A673 (cell line): ENCODE measurements at regions not wholly inside any gene's neighbourhood (a gene's known extent, or its start where the extent isn't known, plus 50 kb on each side); places are given as distances from the start of the nearest gene placed in this dataset.

Experiments used
- BruUV-seq: library from RNA; stranded (reverse); fragments of 400-500 nt; replicated peaks from 2 replicates; lab custom pipeline; 2021; lab: Mats Ljungman, UMichigan
- CTCF ChIA-PET: fragments of 300-600 bp; sonication (Branson Sonifier 250); formaldehyde crosslinking; loops from one replicate; lab custom pipeline; 2022; ENCODE audit warnings: antibody characterized with exemption; lab: Charles Lee
- POLR2A ChIA-PET: fragments of 300-600 bp; sonication (Branson Sonifier 250); formaldehyde crosslinking; loops from one replicate; lab custom pipeline; 2022; ENCODE audit warnings: antibody characterized with exemption; ENCODE audit not compliant: low non-redundant PET; lab: Charles Lee
- DNase-seq: peaks from one replicate; pipeline ENCODE4 v3.0.0-alpha.2; 2015; ENCODE audit warnings: low spot score
- H3K27ac ChIP-seq: fragments of 200-600 bp; sonication (generic); 2 replicates; pipeline ENCODE4 v1.5.1; 2016; ENCODE audit warnings: mixed run types, low read depth, mild to moderate bottlenecking, mixed read lengths, antibody characterized with exemption, low read length; ENCODE audit not compliant: poor library complexity, severe bottlenecking
- H3K27me3 ChIP-seq: fragments of 200-600 bp; sonication (generic); replicated peaks from 2 replicates; pipeline ENCODE4 v1.6.1; 2017; ENCODE audit warnings: mixed run types, low read depth, mild to moderate bottlenecking, mixed read lengths, antibody characterized with exemption, low read length; ENCODE audit not compliant: insufficient read depth, poor library complexity
- H3K36me3 ChIP-seq: fragments of 200-600 bp; sonication (generic); 2 replicates; pipeline ENCODE4 v1.6.1; 2016; ENCODE audit warnings: mixed run types, mild to moderate bottlenecking, mixed read lengths, antibody characterized with exemption, low read length; ENCODE audit not compliant: insufficient read depth, poor library complexity, severe bottlenecking
- H3K4me1 ChIP-seq: fragments of 200-600 bp; sonication (generic); 2 replicates; pipeline ENCODE4 v1.6.1; 2017; ENCODE audit warnings: mixed run types, mild to moderate bottlenecking, mixed read lengths, antibody characterized with exemption, low read length; ENCODE audit not compliant: insufficient read depth, poor library complexity, severe bottlenecking
- H3K4me3 ChIP-seq: fragments of 200-600 bp; sonication (generic); 2 replicates; pipeline ENCODE4 v1.5.1; 2016; ENCODE audit warnings: low read depth, mixed run types, mild to moderate bottlenecking, mixed read lengths, low read length; ENCODE audit not compliant: poor library complexity, severe bottlenecking
- H3K9me3 ChIP-seq: fragments of 200-600 bp; sonication (generic); 2 replicates; pipeline ENCODE4 v1.6.1; 2016; ENCODE audit warnings: mixed run types, low read depth, mild to moderate bottlenecking, mixed read lengths, antibody characterized with exemption, low read length; ENCODE audit not compliant: poor library complexity, severe bottlenecking
- EZH2 ChIP-seq: fragments of 200-600 bp; sonication (generic); IDR thresholded peaks from 2 replicates; pipeline ENCODE4 v1.6.1; 2017; ENCODE audit warnings: borderline replicate concordance, low read depth, mild to moderate bottlenecking, mixed read lengths, antibody characterized with exemption, low read length; ENCODE audit not compliant: poor library complexity, severe bottlenecking
- intact Hi-C: fragments of 100-400 bp; cut with micrococcal nuclease; formaldehyde crosslinking; loops from one replicate; pipeline ENCODE4 v1.10.0; 2022; ENCODE audit not compliant: unreplicated experiment
- TF ChIP-seq, protein P1 (sequence below): fragments of 300-800, 200-600 bp; sonication (generic); conservative IDR thresholded peaks from 2 replicates; pipeline ENCODE4 v1.5.1; 2017; ENCODE audit warnings: low read depth, mild to moderate bottlenecking, antibody characterized with exemption, low read length, moderate library complexity, mixed read lengths

GRCh38 chrX:15116900-15117299, 153.0 kb downstream of the ASB9 start:
- Histone ChIP-seq H3K4me1 (no peaks in the 10 kb centered on the region), H3K9me3 (no peaks in the 10 kb centered on the region), H3K27ac (no peak overlapping the region), H3K4me3 (no peak overlapping the region), H3K36me3 (no peaks in the 10 kb centered on the region), H3K27me3 (no peaks in the 10 kb centered on the region)
- intact Hi-C loops = no loop called here
- no TSS peak for BruUV-seq
- ChIA-PET POLR2A (no interaction called here), CTCF (no interaction called here)
- TF ChIP-seq, protein P1, sequence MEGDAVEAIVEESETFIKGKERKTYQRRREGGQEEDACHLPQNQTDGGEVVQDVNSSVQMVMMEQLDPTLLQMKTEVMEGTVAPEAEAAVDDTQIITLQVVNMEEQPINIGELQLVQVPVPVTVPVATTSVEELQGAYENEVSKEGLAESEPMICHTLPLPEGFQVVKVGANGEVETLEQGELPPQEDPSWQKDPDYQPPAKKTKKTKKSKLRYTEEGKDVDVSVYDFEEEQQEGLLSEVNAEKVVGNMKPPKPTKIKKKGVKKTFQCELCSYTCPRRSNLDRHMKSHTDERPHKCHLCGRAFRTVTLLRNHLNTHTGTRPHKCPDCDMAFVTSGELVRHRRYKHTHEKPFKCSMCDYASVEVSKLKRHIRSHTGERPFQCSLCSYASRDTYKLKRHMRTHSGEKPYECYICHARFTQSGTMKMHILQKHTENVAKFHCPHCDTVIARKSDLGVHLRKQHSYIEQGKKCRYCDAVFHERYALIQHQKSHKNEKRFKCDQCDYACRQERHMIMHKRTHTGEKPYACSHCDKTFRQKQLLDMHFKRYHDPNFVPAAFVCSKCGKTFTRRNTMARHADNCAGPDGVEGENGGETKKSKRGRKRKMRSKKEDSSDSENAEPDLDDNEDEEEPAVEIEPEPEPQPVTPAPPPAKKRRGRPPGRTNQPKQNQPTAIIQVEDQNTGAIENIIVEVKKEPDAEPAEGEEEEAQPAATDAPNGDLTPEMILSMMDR = no peak
- no peak for DNase-seq

- Histone ChIP-seq H3K9me3 (no peaks in the 10 kb centered on the region), H3K27me3 (no peaks in the 10 kb centered on the region), H3K36me3 (no peaks in the 10 kb centered on the region), H3K4me1 (no peaks in the 10 kb centered on the region), H3K4me3 (no peak overlapping the region), H3K27ac (no peak overlapping the region)
- no peak for DNase-seq
- ChIA-PET CTCF (no interaction called here), POLR2A (no interaction called here)
- intact Hi-C loops = no loop called here
- no TSS peak for BruUV-seq
- TF ChIP-seq, protein P1 = no peak
- no peak for TF ChIP-seq EZH2
Measured at GRCh38 chrX:15114743-15115566, 154.9 kb downstream of the ASB9 start.

DNA sequence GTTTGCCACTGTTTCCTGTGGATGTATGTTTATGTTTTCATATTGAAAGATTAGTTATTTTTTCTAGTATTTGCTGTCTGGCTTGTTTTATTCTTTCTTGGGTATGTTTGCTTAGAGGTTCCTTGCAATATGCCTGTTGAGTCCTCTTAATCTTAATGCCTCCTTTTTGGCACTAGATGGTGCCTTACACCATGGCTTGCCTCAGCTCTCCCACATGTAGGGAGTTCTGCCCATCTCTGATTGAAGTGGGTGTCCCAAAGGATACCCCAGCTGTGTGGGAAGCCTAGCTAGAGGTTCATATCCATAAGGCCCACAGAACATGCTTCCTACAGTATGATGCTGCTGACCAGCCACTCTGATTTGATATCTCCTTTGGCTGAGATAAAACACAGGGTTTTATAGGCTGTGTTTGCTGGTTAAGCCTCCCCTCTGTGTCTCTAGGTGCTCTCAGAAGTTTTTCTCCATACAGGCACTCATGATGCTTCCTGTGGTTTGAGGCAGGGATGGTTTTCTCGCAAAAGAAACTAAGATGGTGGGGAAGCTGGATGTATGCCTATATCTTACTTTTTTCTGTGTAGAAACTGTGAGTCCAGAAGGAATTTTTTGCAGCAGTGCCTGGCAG, 162.4 kb downstream of the ASB9 start:
- no peaks in the 10 kb centered on the region for H3K4me1 ChIP-seq
- H3K4me3 ChIP-seq = no peak overlapping the region
- H3K27ac ChIP-seq = no peak overlapping the region
- BruUV-seq = no TSS peak
- no peaks in the 10 kb centered on the region for H3K9me3 ChIP-seq
- H3K36me3 ChIP-seq = no peaks in the 10 kb centered on the region
- H3K27me3 ChIP-seq = no peaks in the 10 kb centered on the region
- TF ChIP-seq EZH2 = no peak
- TF ChIP-seq, protein P1 = peak; percentile 24; the same call in 1 of the 2 replicates
- POLR2A ChIA-PET = no interaction called here
- CTCF ChIA-PET = no interaction called here
- intact Hi-C loops = no loop called here
- peak; percentile 11 for DNase-seq
